ENCODE measurements at regions not wholly inside any gene's neighbourhood (a gene's known extent, or its start where the extent isn't known, plus 50 kb on each side); places are given as distances from the start of the nearest gene placed in this dataset.

- Mint-ChIP-seq H3K27ac (peak overlapping the region in 1 of 3 experiments; percentile 30; a peak in 1 of 7 replicates), H3K9me3 (no peaks in the 10 kb centered on the region), H3K4me3 (no peak overlapping the region), H3K27me3 (ENCODE audit: low read depth) (no peaks in the 10 kb centered on the region), H3K4me1 (no peaks in the 10 kb centered on the region), H3K36me3 (ENCODE audit: insufficient read depth in 1 of 3, low read depth in 3 of 3) (no peaks in the 10 kb centered on the region)
- WGBS (ENCODE audit: extremely low coverage, insufficient read length, low lambda C conversion rate): no CpG with 5 or more reads among the region's 3 CpGs
- no peak for TF ChIP-seq CTCF (conservative IDR thresholded peaks at IDR 0.05)
- Histone ChIP-seq H4K5ac (ENCODE audit: insufficient read length, low read depth, low read length) (no peak overlapping the region), H3K27me3 (ENCODE audit: insufficient read depth, low read length) (no peaks in the 10 kb centered on the region), H4K20me1 (ENCODE audit: control insufficient read depth, insufficient read depth, insufficient read length) (no peaks in the 10 kb centered on the region), H3K9ac (ENCODE audit: extremely low read depth, insufficient read length, low read length) (no peak overlapping the region), H3K9me3 (ENCODE audit: control insufficient read depth, low read depth, low read length) (no peaks in the 10 kb centered on the region), H2AK5ac (ENCODE audit: insufficient read length, low read length) (no peak overlapping the region), H3K14ac (ENCODE audit: insufficient read depth, low read length) (no peak overlapping the region), H3K18ac (ENCODE audit: insufficient read length, low read depth, low read length) (no peak overlapping the region), H2BK12ac (ENCODE audit: insufficient read length, low read depth, low read length) (no peak overlapping the region), H3K23me2 (ENCODE audit: insufficient read length, low read depth, low read length, poor library complexity, severe bottlenecking) (no peaks in the 10 kb centered on the region), H4K8ac (replicated peaks; ENCODE audit: insufficient read length, low read depth, low read length) (no peak overlapping the region), H2AFZ (ENCODE audit: low read length) (no peak overlapping the region), H3K27ac (ENCODE audit: insufficient read length, low read depth, low read length) (no peak overlapping the region), H3K23ac (ENCODE audit: insufficient read length, low read depth, low read length) (no peak overlapping the region), H3K56ac (ENCODE audit: insufficient read length, low read depth, low read length) (no peak overlapping the region), H4K91ac (ENCODE audit: insufficient read length, low read depth, low read length) (no peak overlapping the region), H2BK20ac (ENCODE audit: low read depth, low read length, poor library complexity, severe bottlenecking) (no peak overlapping the region), H2BK5ac (ENCODE audit: insufficient read length, low read length) (no peak overlapping the region), H3K4me2 (ENCODE audit: insufficient read depth, insufficient read length, low read length) (no peak overlapping the region), H3K4ac (ENCODE audit: low read depth, low read length) (no peak overlapping the region), H2BK120ac (ENCODE audit: low read depth, low read length, poor library complexity, severe bottlenecking) (no peak overlapping the region), H3K79me2 (ENCODE audit: insufficient read depth, low read length) (no peaks in the 10 kb centered on the region), H3K79me1 (ENCODE audit: insufficient read depth, low read depth, low read length, poor library complexity, severe bottlenecking) (no peaks in the 10 kb centered on the region), H3K4me1 (ENCODE audit: insufficient read depth, low read length) (no peaks in the 10 kb centered on the region), H2BK15ac (ENCODE audit: low read depth, low read length) (no peak overlapping the region), H3T11ph (ENCODE audit: low read length) (no peak overlapping the region)
- DNase-seq: no peak
Observed at GRCh38 chr6:128822271-128822670, 60.7 kb upstream of the LAMA2 start.
